ENCODE measurements at regions not wholly inside any gene's neighbourhood (a gene's known extent, or its start where the extent isn't known, plus 50 kb on each side); places are given as distances from the start of the nearest gene placed in this dataset.

DNA sequence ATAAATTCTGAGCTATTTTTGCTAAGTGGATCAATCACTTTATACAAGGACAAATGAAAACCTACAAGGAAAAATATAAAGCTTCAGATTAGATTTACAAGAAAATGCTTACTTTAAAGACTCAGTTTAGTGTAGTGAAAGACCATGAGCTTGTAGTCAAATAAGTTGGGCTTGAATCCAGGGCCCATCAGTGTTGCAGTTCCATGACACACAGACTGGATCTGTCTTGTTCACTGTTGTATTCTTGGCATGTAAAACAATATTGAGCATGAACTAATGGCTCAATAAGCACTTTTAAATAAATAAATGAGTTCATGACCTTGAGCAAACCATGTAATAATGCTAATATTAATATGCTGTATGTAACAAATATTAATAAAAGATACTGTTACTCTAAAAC, 164.6 kb upstream of the KCND2 start:
- TF ChIP-seq CTCF (IDR thresholded peaks at IDR 0.05) = no peak
- TF ChIP-seq POLR2A (IDR thresholded peaks at IDR 0.05) = no peak

All from heart left ventricle (tissue), 13 donors.